HEK293T (cell line): ENCODE measurements at regions not wholly inside any gene's neighbourhood (a gene's known extent, or its start where the extent isn't known, plus 50 kb on each side); places are given as distances from the start of the nearest gene placed in this dataset.

ENCODE experiments used
- BHLHE40 ChIP-seq: fragments of 450-650 bp; IDR thresholded peaks from 2 replicates; pipeline ENCODE4 v1.6.1; 2016; ENCODE audit warnings: mild to moderate bottlenecking, moderate library complexity, borderline replicate concordance
- ELF4 ChIP-seq: fragments of 450-650 bp; IDR thresholded peaks from 2 replicates; pipeline ENCODE4 v1.6.1; 2017; ENCODE audit warnings: antibody characterized with exemption
- FOXA1 ChIP-seq: fragments of 450-650 bp; IDR thresholded peaks from 2 replicates; pipeline ENCODE4 v1.6.1; 2016; ENCODE audit warnings: mild to moderate bottlenecking
- FOXK2 ChIP-seq: fragments of 450-650 bp; IDR thresholded peaks from 2 replicates; pipeline ENCODE4 v1.6.1; 2016; ENCODE audit warnings: mild to moderate bottlenecking
- HDGF ChIP-seq: fragments of 450-650 bp; IDR thresholded peaks from 2 replicates; pipeline ENCODE4 v1.6.1; 2017; ENCODE audit warnings: antibody characterized with exemption, borderline replicate concordance
- SP1 ChIP-seq: fragments of 450-650 bp; IDR thresholded peaks from 2 replicates; pipeline ENCODE4 v1.6.1; 2017
- SUZ12 ChIP-seq: fragments of 450-650 bp; IDR thresholded peaks from 2 replicates; pipeline ENCODE4 v1.6.1; 2016; ENCODE audit warnings: mild to moderate bottlenecking
- TARDBP ChIP-seq: fragments of 450-650 bp; IDR thresholded peaks from 2 replicates; pipeline ENCODE4 v1.6.1; 2016

DNA sequence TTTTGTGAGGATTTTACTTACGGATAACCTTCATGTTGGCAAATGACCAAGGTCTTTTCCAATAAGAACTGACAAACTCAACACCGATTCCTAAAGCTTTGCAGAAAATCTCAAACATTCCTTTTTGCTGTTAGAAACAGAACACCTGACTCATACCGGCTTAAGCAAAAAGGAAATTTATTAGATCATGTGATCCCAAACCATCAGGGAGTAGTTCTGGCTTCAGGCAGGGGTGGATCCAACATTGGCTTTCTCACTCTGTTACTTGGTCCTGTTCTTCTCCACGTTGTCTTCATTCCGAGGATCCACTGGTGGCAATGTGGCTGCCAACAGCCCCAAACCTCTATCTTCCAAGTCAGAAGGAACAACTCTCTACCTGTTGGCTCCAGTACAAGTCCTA is 95.9 kb upstream of the PMEPA1 start:
- no peak for TF ChIP-seq SP1
- TF ChIP-seq SUZ12, result no peak
- TF ChIP-seq BHLHE40, result no peak
- no peak for TF ChIP-seq TARDBP
- no peak for TF ChIP-seq ELF4
- no peak for TF ChIP-seq FOXK2
- no peak for TF ChIP-seq HDGF
- no peak for TF ChIP-seq FOXA1
